B cell (primary cell): ENCODE measurements at regions not wholly inside any gene's neighbourhood (a gene's known extent, or its start where the extent isn't known, plus 50 kb on each side); places are given as distances from the start of the nearest gene placed in this dataset.

Experiments
- EZH2 ChIP-seq: IDR thresholded peaks from 2 replicates; pipeline ENCODE4 v1.6.1; 2012; ENCODE audit warnings: borderline replicate concordance, low read depth, mild to moderate bottlenecking, moderate library complexity, low read length; ENCODE audit not compliant: insufficient read depth, poor library complexity, severe bottlenecking
- TF ChIP-seq, protein P1 (sequence below): fragments of 200-600 bp; IDR thresholded peaks from one replicate; pipeline ENCODE4 v1.8.0; 2022; ENCODE audit warnings: antibody characterized with exemption, mild to moderate bottlenecking

DNA sequence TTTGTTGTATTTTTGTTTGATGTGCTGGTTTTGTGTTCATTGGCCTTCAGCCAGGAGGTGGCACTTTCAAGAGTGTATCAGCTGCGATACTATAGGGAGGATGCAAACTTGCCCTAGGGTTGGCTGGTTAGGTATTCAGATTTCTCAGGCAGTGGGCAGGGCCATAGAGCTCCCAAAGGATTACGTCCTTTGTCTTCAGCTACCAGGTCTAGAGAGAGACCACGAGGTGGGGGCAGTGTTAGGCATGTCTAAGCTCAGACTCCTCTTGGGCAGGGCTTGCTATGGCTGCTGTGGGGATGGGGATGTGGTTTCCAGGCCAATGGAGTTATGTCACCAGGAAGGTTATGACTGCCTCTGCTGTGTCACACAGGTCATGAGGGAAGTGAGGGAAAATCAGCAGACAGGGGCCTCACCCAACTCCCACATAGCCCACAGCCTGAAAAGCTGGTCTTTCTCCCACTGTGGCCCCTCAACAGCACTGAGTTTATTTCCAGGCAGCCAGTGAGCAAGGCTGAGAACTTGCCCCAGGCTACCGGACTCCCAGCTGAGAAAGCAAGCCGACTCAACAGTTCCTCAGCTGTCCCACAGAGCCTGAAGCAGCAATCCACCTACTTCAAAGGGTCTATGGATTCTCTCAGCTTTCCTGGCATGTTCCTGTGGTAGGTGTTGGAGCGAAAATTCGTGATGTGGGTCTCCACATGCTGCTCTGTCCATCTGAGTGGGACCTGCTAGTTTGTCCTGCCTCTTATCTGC is 227.4 kb upstream of the COBL start:
- TF ChIP-seq EZH2 = no peak
- TF ChIP-seq, protein P1, sequence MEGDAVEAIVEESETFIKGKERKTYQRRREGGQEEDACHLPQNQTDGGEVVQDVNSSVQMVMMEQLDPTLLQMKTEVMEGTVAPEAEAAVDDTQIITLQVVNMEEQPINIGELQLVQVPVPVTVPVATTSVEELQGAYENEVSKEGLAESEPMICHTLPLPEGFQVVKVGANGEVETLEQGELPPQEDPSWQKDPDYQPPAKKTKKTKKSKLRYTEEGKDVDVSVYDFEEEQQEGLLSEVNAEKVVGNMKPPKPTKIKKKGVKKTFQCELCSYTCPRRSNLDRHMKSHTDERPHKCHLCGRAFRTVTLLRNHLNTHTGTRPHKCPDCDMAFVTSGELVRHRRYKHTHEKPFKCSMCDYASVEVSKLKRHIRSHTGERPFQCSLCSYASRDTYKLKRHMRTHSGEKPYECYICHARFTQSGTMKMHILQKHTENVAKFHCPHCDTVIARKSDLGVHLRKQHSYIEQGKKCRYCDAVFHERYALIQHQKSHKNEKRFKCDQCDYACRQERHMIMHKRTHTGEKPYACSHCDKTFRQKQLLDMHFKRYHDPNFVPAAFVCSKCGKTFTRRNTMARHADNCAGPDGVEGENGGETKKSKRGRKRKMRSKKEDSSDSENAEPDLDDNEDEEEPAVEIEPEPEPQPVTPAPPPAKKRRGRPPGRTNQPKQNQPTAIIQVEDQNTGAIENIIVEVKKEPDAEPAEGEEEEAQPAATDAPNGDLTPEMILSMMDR = no peak
